ENCODE measurements at regions not wholly inside any gene's neighbourhood (a gene's known extent, or its start where the extent isn't known, plus 50 kb on each side); places are given as distances from the start of the nearest gene placed in this dataset.

DNA sequence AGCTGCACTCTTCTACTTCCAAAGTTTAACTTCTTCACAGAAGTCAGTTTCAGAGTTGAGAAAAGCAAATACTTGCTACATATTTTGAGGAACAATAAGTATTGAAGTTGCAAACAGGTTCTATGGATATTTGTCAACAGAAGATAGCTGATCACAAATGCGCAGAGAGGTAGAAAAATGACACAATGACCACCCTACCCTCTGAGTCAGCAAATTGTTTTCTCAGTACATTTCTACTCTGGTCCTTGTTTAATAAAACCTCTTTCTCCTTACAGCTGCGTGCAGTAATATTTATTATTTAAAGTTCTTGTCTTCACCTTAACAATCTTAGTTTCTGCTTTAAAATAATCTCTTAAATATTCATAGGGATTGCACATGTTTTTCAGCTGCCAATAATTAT, 855.1 kb upstream of the CTNND2 start:
- no peak for DNase-seq (ENCODE audit: low read depth)
- TF ChIP-seq, protein P1, sequence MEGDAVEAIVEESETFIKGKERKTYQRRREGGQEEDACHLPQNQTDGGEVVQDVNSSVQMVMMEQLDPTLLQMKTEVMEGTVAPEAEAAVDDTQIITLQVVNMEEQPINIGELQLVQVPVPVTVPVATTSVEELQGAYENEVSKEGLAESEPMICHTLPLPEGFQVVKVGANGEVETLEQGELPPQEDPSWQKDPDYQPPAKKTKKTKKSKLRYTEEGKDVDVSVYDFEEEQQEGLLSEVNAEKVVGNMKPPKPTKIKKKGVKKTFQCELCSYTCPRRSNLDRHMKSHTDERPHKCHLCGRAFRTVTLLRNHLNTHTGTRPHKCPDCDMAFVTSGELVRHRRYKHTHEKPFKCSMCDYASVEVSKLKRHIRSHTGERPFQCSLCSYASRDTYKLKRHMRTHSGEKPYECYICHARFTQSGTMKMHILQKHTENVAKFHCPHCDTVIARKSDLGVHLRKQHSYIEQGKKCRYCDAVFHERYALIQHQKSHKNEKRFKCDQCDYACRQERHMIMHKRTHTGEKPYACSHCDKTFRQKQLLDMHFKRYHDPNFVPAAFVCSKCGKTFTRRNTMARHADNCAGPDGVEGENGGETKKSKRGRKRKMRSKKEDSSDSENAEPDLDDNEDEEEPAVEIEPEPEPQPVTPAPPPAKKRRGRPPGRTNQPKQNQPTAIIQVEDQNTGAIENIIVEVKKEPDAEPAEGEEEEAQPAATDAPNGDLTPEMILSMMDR (conservative IDR thresholded peaks at IDR 0.05; ENCODE audit: low read depth, low read length), result no peak
- H3K4me3 ChIP-seq (ENCODE audit: low read depth, low read length), result no peak overlapping the region

DNA sequence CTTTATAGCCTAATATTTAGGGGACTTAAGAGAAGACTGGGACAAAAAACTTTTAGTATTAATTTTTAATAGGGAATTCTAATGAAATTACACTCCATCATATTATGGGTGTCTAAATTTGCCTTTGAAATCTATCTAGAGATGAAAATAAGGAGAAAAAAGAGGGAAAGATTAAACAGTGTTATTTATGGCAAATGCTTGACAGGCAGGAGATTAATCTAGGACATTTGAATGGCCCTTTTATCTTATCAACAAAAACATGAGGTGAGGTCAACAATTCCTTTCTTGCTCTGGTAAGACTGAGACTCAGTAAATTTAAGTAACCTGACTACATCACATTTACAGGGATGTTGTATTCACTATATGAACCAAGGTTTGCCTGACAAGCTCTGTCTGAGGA, 852.8 kb upstream of the CTNND2 start:
- H3K4me3 ChIP-seq (ENCODE audit: low read depth, low read length), result no peak overlapping the region
- no peak for DNase-seq (ENCODE audit: low read depth)
- TF ChIP-seq, protein P1 (conservative IDR thresholded peaks at IDR 0.05; ENCODE audit: low read depth, low read length), result no peak

DNA sequence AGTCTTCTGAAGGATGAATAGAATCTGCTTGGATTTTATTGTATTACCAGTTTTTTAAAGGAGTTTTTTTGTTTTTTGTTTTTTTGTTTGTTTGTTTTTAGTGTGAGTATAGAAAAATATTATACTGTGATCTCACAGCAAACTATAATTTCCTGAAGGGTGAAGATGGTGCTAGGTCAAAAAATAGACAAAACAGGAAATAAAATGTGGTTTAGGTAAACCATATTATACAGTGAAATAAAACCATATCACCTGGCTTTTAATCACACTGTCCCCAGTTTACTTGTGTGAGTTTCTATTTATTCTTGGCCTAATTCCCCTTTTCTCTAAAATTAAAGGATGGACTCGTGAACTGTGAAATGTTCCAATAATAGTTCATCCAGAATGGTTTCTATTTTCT, 841.3 kb upstream of the CTNND2 start:
- DNase-seq (ENCODE audit: low read depth), result no peak
- TF ChIP-seq, protein P1 (conservative IDR thresholded peaks at IDR 0.05; ENCODE audit: low read depth, low read length), result no peak
- H3K4me3 ChIP-seq (ENCODE audit: low read depth, low read length), result no peak overlapping the region

GRCh38 chr5:12743582-12743981, 839.3 kb upstream of the CTNND2 start:
- no peak for DNase-seq (ENCODE audit: low read depth)
- TF ChIP-seq, protein P1 (conservative IDR thresholded peaks at IDR 0.05; ENCODE audit: low read depth, low read length), result no peak
- no peak overlapping the region for H3K4me3 ChIP-seq (ENCODE audit: low read depth, low read length)

DNA sequence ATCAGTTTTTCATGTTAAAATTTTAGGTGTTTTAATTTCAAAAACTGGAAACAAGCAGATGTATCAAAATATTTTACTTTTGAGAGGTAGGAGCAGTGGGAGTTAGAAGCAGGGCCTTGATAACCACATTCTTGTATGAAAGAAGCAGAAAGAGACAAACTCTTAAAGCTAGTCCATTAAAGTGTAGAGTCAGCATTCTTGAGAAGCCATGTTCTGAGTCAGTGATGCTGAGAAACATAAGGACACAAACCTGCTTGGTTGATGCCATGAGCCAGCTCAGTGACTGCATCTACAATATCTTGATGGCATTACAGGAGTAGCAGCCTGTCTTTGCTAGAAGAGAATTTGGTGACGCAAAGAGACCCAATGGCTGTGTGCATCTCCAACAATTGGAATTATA, 826.1 kb upstream of the CTNND2 start:
- DNase-seq (ENCODE audit: low read depth), result no peak
- no peak overlapping the region for H3K4me3 ChIP-seq (ENCODE audit: low read depth, low read length)
- TF ChIP-seq, protein P1 (conservative IDR thresholded peaks at IDR 0.05; ENCODE audit: low read depth, low read length), result no peak

- TF ChIP-seq, protein P1 (conservative IDR thresholded peaks at IDR 0.05; ENCODE audit: low read depth, low read length), result no peak
- no peak overlapping the region for H3K4me3 ChIP-seq (ENCODE audit: low read depth, low read length)
- DNase-seq (ENCODE audit: low read depth), result no peak
These were observed 812.4 kb upstream of the CTNND2 start for GRCh38 chr5:12716664-12717063.

GRCh38 chr5:12707560-12707959, 803.3 kb upstream of the CTNND2 start:
- no peak for DNase-seq (ENCODE audit: low read depth)
- H3K4me3 ChIP-seq (ENCODE audit: low read depth, low read length), result no peak overlapping the region
- TF ChIP-seq, protein P1 (conservative IDR thresholded peaks at IDR 0.05; ENCODE audit: low read depth, low read length), result no peak
